Activated CD8-positive, alpha-beta T cell treated with anti-CD3 and anti-CD28 coated beads for 36 hours (primary cell): ENCODE measurements at regions not wholly inside any gene's neighbourhood (a gene's known extent, or its start where the extent isn't known, plus 50 kb on each side); places are given as distances from the start of the nearest gene placed in this dataset.
"Not testable (repeated sequence)": the region's sequence is repeated elsewhere in the genome, so short reads cannot be mapped to it uniquely, and the experiment has no call there.

Experiments
- ATAC-seq: fragments of 200-7000 bp; cut with Tn5 transposase; one replicate; pipeline ENCODE4 v1.10.0; 2021; ENCODE audit warnings: mild to moderate bottlenecking, moderate library complexity
- CTCF ChIA-PET: fragments of 350-600 bp; sonication (Branson Sonifier 250); formaldehyde crosslinking; loops from one replicate; lab custom pipeline; 2021; ENCODE audit warnings: antibody characterized with exemption; lab: Charles Lee
- POLR2A ChIA-PET: fragments of 350-600 bp; sonication (Branson Sonifier 250); formaldehyde crosslinking; loops from one replicate; lab custom pipeline; 2021; ENCODE audit warnings: antibody characterized with exemption; lab: Charles Lee
- DNase-seq: peaks from one replicate; pipeline ENCODE4 v3.0.0-alpha.2; 2020
- H3K27ac Mint-ChIP-seq: one replicate; pipeline ENCODE4 v1.8.0; 2021; ENCODE audit warnings: mild to moderate bottlenecking, mixed read lengths
- H3K27me3 Mint-ChIP-seq: one replicate; pipeline ENCODE4 v1.8.0; 2021; ENCODE audit warnings: mixed read lengths
- H3K36me3 Mint-ChIP-seq: one replicate; pipeline ENCODE4 v1.8.0; 2021; ENCODE audit warnings: low read depth, mixed read lengths
- H3K4me1 Mint-ChIP-seq: one replicate; pipeline ENCODE4 v1.8.0; 2021; ENCODE audit warnings: low read depth, mixed read lengths
- H3K4me3 Mint-ChIP-seq: one replicate; pipeline ENCODE4 v1.8.0; 2021; ENCODE audit warnings: mild to moderate bottlenecking, moderate library complexity, mixed read lengths
- H3K9me3 Mint-ChIP-seq: one replicate; pipeline ENCODE4 v1.8.0; 2021; ENCODE audit warnings: mixed read lengths
- CTCF ChIP-seq: fragments of 200-600 bp; IDR thresholded peaks from one replicate; pipeline ENCODE4 v1.8.0; 2022; ENCODE audit warnings: antibody characterized with exemption, mild to moderate bottlenecking
- intact Hi-C: fragments of 100-400 bp; cut with micrococcal nuclease; formaldehyde crosslinking; loops from one replicate; pipeline ENCODE4 v1.10.0; 2022

- CTCF ChIA-PET, result no interaction called here
Observed at GRCh38 chr2:35503311-35503710, 852.3 kb upstream of the CRIM1 start.

GRCh38 chr2:35501076-35501475, 854.5 kb upstream of the CRIM1 start:
- Mint-ChIP-seq H3K27me3 (no peaks in the 10 kb centered on the region), H3K4me1 (no peaks in the 10 kb centered on the region), H3K9me3 (peaks cover 2% of the 10 kb centered on the region), H3K36me3 (no peaks in the 10 kb centered on the region), H3K4me3 (no peak overlapping the region), H3K27ac (no peak overlapping the region)
- POLR2A ChIA-PET, result no interaction called here
- intact Hi-C loops, result no loop called here
- ATAC-seq (no peak), DNase-seq (no peak)
- TF ChIP-seq CTCF, result no peak
- CTCF ChIA-PET, result no interaction called here

More at GRCh38 chr2:35503311-35503710, 852.3 kb upstream of the CRIM1 start:
- intact Hi-C loops, result no loop called here
- Mint-ChIP-seq H3K27me3 (no peaks in the 10 kb centered on the region), H3K4me1 (no peaks in the 10 kb centered on the region), H3K4me3 (no peak overlapping the region), H3K27ac (no peak overlapping the region), H3K36me3 (no peaks in the 10 kb centered on the region), H3K9me3 (peaks cover 2% of the 10 kb centered on the region)
- DNase-seq, result no peak
- no peak for TF ChIP-seq CTCF
- ATAC-seq, result no peak
- POLR2A ChIA-PET, result no interaction called here

GRCh38 chr2:35496022-35496421, 859.6 kb upstream of the CRIM1 start:
- Mint-ChIP-seq H3K4me3 (no peak overlapping the region), H3K4me1 (no peaks in the 10 kb centered on the region), H3K27ac (no peak overlapping the region), H3K36me3 (no peaks in the 10 kb centered on the region), H3K27me3 (no peaks in the 10 kb centered on the region), H3K9me3 (no peaks in the 10 kb centered on the region)
- DNase-seq (no peak), ATAC-seq (no peak)
- intact Hi-C loops, result no loop called here
- CTCF ChIA-PET, result no interaction called here
- no peak for TF ChIP-seq CTCF
- POLR2A ChIA-PET, result no interaction called here

GRCh38 chr2:35495182-35495581, 860.4 kb upstream of the CRIM1 start:
- POLR2A ChIA-PET, result no interaction called here
- Mint-ChIP-seq H3K9me3 (no peaks in the 10 kb centered on the region), H3K27me3 (no peaks in the 10 kb centered on the region), H3K4me1 (no peaks in the 10 kb centered on the region), H3K27ac (no peak overlapping the region), H3K4me3 (no peak overlapping the region), H3K36me3 (no peaks in the 10 kb centered on the region)
- intact Hi-C loops, result no loop called here
- CTCF ChIA-PET, result no interaction called here
- no peak for ATAC-seq
- DNase-seq, result no peak
- no peak for TF ChIP-seq CTCF

GRCh38 chr2:35478121-35478520, 877.5 kb upstream of the CRIM1 start:
- H3K4me3 Mint-ChIP-seq, result not testable (repeated sequence)

GRCh38 chr2:35468245-35468644, 887.3 kb upstream of the CRIM1 start:
- ChIA-PET POLR2A (interaction anchor here (0.6 kb wide), 1 partner anchor 1552 kb away, joined by 3 read pairs; no protein-coding TSS in a partner anchor), CTCF (no interaction called here)
- no peak for ATAC-seq
- Mint-ChIP-seq H3K4me1 (no peaks in the 10 kb centered on the region), H3K36me3 (no peaks in the 10 kb centered on the region), H3K27ac (no peak overlapping the region), H3K9me3 (no peaks in the 10 kb centered on the region), H3K27me3 (no peaks in the 10 kb centered on the region), H3K4me3 (no peak overlapping the region)
- intact Hi-C loops, result no loop called here
- no peak for DNase-seq
- TF ChIP-seq CTCF, result no peak

More at GRCh38 chr2:35478121-35478520, 877.5 kb upstream of the CRIM1 start:
- H3K27me3 Mint-ChIP-seq, H3K36me3 Mint-ChIP-seq, intact Hi-C loops, H3K27ac Mint-ChIP-seq, ATAC-seq, DNase-seq, CTCF ChIA-PET, H3K9me3 Mint-ChIP-seq, POLR2A ChIA-PET, H3K4me1 Mint-ChIP-seq: not testable (repeated sequence)
